Common myeloid progenitor, CD34-positive (primary cell): ENCODE measurements at regions not wholly inside any gene's neighbourhood (a gene's known extent, or its start where the extent isn't known, plus 50 kb on each side); places are given as distances from the start of the nearest gene placed in this dataset.

ENCODE experiments used
- CTCF ChIA-PET: fragments of 350-600 bp; sonication (Branson Sonifier 250); formaldehyde crosslinking; loops from one replicate; lab custom pipeline; 2021; ENCODE audit warnings: antibody characterized with exemption; lab: Charles Lee
- POLR2A ChIA-PET: fragments of 350-600 bp; sonication (Branson Sonifier 250); formaldehyde crosslinking; loops from one replicate; lab custom pipeline; 2021; ENCODE audit warnings: antibody characterized with exemption; lab: Charles Lee
- DNase-seq, 3 donors: peaks; one replicate each; pipeline versions ENCODE4 v3.0.0 to v3.0.0-alpha.2; 2013
- H3K27ac ChIP-seq, 2 experiments: 1 replicate in 1 of 2; 2 replicates in 1 of 2; pipeline ENCODE4 v1.7.0; 2013; ENCODE audit warnings: inconsistent platforms in 2 of 2, low read length in 2 of 2, mild to moderate bottlenecking in 2 of 2, low read depth in 1 of 2, moderate library complexity in 1 of 2; ENCODE audit not compliant: severe bottlenecking in 2 of 2, insufficient read depth in 1 of 2, poor library complexity in 1 of 2
- H3K27me3 ChIP-seq, 5 experiments: replicated peaks in 2 of 5; 1 replicate in 3 of 5; 2 replicates in 2 of 5; pipeline versions ENCODE4 v1.6.1 to v1.7.0; 2013; ENCODE audit warnings: low read length in 4 of 5, mild to moderate bottlenecking in 2 of 5, moderate library complexity in 2 of 5, inconsistent platforms in 1 of 5; ENCODE audit not compliant: insufficient read depth in 5 of 5, control insufficient read depth in 4 of 5
- H3K36me3 ChIP-seq, 4 experiments: 1 replicate in 2 of 4; 2 replicates in 2 of 4; pipeline versions ENCODE4 v1.6.1 to v1.7.0; 2013; ENCODE audit warnings: low read length in 3 of 4, control low read depth in 1 of 4, mild to moderate bottlenecking in 1 of 4; ENCODE audit not compliant: control insufficient read depth in 4 of 4, insufficient read depth in 4 of 4
- H3K4me1 ChIP-seq, 4 experiments: 1 replicate in 3 of 4; 2 replicates in 1 of 4; pipeline versions ENCODE4 v1.6.1 to v1.7.1; 2013; ENCODE audit warnings: low read length in 3 of 4, mild to moderate bottlenecking in 3 of 4, control low read depth in 1 of 4, inconsistent platforms in 1 of 4, moderate library complexity in 1 of 4; ENCODE audit not compliant: control insufficient read depth in 4 of 4, insufficient read depth in 4 of 4; ENCODE audit errors: control extremely low read depth in 1 of 4
- H3K4me3 ChIP-seq, 7 experiments: 1 replicate in 4 of 7; 2 replicates in 3 of 7; pipeline versions ENCODE4 v1.5.1 to v1.7.0; 2013; ENCODE audit warnings: mild to moderate bottlenecking in 7 of 7, low read length in 6 of 7, moderate library complexity in 6 of 7, inconsistent platforms in 2 of 7, low read depth in 2 of 7, control low read depth in 1 of 7; ENCODE audit not compliant: insufficient read depth in 4 of 7, control insufficient read depth in 1 of 7; ENCODE audit errors: extremely low read depth in 1 of 7
- H3K9me3 ChIP-seq, 5 experiments: 1 replicate in 4 of 5; 2 replicates in 1 of 5; pipeline versions ENCODE4 v1.6.1 to v1.7.1; 2013; ENCODE audit warnings: low read length in 4 of 5, mild to moderate bottlenecking in 2 of 5, inconsistent platforms in 1 of 5, low read depth in 1 of 5, moderate library complexity in 1 of 5; ENCODE audit not compliant: control insufficient read depth in 4 of 5, insufficient read depth in 2 of 5; ENCODE audit errors: control extremely low read depth in 1 of 5
- WGBS: methylation state at CpG from one replicate; pipeline ENCODE4 v1.1.5; 2013; ENCODE audit not compliant: insufficient coverage; 5-methylcytosine and 5-hydroxymethylcytosine counted together

DNA sequence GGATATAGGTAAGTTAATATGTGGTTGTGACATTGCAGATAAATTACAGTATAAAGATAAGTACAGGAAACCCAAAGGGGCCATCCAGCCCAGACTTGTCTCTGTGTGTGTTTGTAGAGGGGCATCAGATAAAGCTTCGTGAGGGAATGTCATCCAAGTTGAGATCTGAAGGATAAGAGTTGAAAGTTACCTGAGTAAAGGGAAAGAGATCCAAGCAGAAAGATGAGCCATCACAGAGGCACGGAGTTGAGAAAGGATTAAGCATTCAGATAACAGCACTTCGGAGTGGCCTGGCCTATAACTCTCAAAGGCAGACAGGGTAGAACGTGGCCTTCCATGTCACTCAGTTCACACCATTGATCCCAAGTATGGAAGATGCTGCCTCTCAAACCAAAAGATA lies 749.1 kb downstream of the ADGRL2 start:
- peaks cover 0 to 2% (median 0%) of the 10 kb centered on the region in 5 experiments for H3K9me3 ChIP-seq
- no peak overlapping the region for H3K4me3 ChIP-seq
- no peaks in the 10 kb centered on the region for H3K36me3 ChIP-seq
- CTCF ChIA-PET, result interaction anchor here (1.5 kb wide), 1 partner anchor 9 kb away, joined by 4 read pairs; no protein-coding TSS in a partner anchor
- no peak overlapping the region for H3K27ac ChIP-seq
- no peaks in the 10 kb centered on the region for H3K27me3 ChIP-seq
- peaks cover 0 to under 1% (median 0%) of the 10 kb centered on the region in 4 experiments for H3K4me1 ChIP-seq
- no peak for DNase-seq
- POLR2A ChIA-PET, result no interaction called here
- WGBS, result 88% methylated on average over 4 of the region's 4 CpGs

GRCh38 chr1:82542766-82543165 lies 742.0 kb downstream of the ADGRL2 start:
- ChIA-PET POLR2A (no interaction called here), CTCF (no interaction called here)
- H3K27ac ChIP-seq, result no peak overlapping the region
- no peaks in the 10 kb centered on the region for H3K36me3 ChIP-seq
- H3K27me3 ChIP-seq, result no peaks in the 10 kb centered on the region
- H3K4me3 ChIP-seq, result no peak overlapping the region
- peaks cover 0 to 4% (median 0%) of the 10 kb centered on the region in 5 experiments for H3K9me3 ChIP-seq
- DNase-seq, result no peak
- no peaks in the 10 kb centered on the region for H3K4me1 ChIP-seq

- Histone ChIP-seq H3K4me3 (no peak overlapping the region), H3K27ac (no peak overlapping the region), H3K4me1 (no peaks in the 10 kb centered on the region), H3K9me3 (peaks cover 0 to 4% (median 0%) of the 10 kb centered on the region in 5 experiments), H3K36me3 (no peaks in the 10 kb centered on the region), H3K27me3 (no peaks in the 10 kb centered on the region)
- ChIA-PET CTCF (no interaction called here), POLR2A (no interaction called here)
- no peak for DNase-seq
- 100% methylated on average over 1 of the region's 4 CpGs for WGBS
These were observed 741.4 kb downstream of the ADGRL2 start for GRCh38 chr1:82542141-82542540.

- Histone ChIP-seq H3K4me1 (no peaks in the 10 kb centered on the region), H3K27ac (no peak overlapping the region), H3K4me3 (no peak overlapping the region), H3K27me3 (no peaks in the 10 kb centered on the region), H3K36me3 (no peaks in the 10 kb centered on the region), H3K9me3 (peaks cover 0 to 4% (median 0%) of the 10 kb centered on the region in 5 experiments)
- WGBS, result no CpG with 5 or more reads among the region's 2 CpGs
- no peak for DNase-seq
- ChIA-PET POLR2A (no interaction called here), CTCF (no interaction called here)
These were observed 739.3 kb downstream of the ADGRL2 start for GRCh38 chr1:82540006-82540405.

- no peaks in the 10 kb centered on the region for H3K4me1 ChIP-seq
- H3K27ac ChIP-seq, result no peak overlapping the region
- H3K27me3 ChIP-seq, result no peaks in the 10 kb centered on the region
- no peak for DNase-seq
- POLR2A ChIA-PET, result no interaction called here
- no peak overlapping the region for H3K4me3 ChIP-seq
- peaks cover 0 to 4% (median 0%) of the 10 kb centered on the region in 5 experiments for H3K9me3 ChIP-seq
- no peaks in the 10 kb centered on the region for H3K36me3 ChIP-seq
- CTCF ChIA-PET, result no interaction called here
These were observed 738.1 kb downstream of the ADGRL2 start for GRCh38 chr1:82538876-82539275.

DNA sequence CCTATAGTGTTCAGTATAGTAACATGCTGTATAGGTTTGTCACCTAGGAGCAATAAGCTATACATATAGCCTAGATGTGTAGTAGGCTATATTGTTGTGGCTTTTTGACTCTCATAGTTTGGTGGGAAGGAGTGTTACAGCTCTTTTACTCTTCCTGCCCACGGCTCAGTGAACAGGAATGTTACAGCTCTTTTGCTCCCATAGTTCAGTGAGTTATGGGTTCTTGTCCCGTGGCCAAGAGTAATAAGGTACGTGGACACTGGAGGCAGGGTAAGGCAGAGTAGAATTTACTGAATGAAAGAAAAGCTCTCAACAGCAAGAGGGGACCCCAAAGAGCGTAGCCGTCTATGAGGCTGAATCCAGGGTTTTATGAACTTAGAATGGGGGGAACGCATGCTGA lies 734.3 kb downstream of the ADGRL2 start:
- ChIA-PET CTCF (no interaction called here), POLR2A (no interaction called here)
- Histone ChIP-seq H3K4me1 (no peaks in the 10 kb centered on the region), H3K4me3 (no peak overlapping the region), H3K36me3 (no peaks in the 10 kb centered on the region), H3K27me3 (no peaks in the 10 kb centered on the region), H3K27ac (no peak overlapping the region), H3K9me3 (no peaks in the 10 kb centered on the region)
- DNase-seq, result no peak
- WGBS, result 87% methylated on average over 6 of the region's 6 CpGs

DNA sequence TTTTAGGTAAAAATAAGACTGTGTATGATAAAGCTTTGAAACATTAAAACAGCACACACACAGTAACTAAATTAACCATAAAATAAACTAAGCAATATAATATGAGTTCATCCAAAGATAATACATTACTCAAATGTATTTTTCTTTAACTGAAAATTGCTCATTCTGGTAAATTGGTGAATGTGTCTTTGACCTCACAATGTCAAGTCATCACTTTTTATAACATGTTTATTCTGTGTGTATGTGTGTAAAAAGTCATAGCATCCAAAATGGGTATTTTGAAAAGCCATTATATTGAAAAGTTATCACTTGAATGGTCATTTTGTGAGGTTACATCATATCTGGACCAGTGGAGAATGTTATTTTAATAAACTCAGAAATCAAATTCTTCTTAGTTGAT lies 724.6 kb downstream of the ADGRL2 start:
- no peaks in the 10 kb centered on the region for H3K36me3 ChIP-seq
- no peaks in the 10 kb centered on the region for H3K9me3 ChIP-seq
- H3K27ac ChIP-seq, result no peak overlapping the region
- DNase-seq, result no peak
- ChIA-PET POLR2A (no interaction called here), CTCF (no interaction called here)
- no peaks in the 10 kb centered on the region for H3K4me1 ChIP-seq
- no peaks in the 10 kb centered on the region for H3K27me3 ChIP-seq
- no peak overlapping the region for H3K4me3 ChIP-seq
